Immature natural killer cell (primary cell): ENCODE measurements at regions not wholly inside any gene's neighbourhood (a gene's known extent, or its start where the extent isn't known, plus 50 kb on each side); places are given as distances from the start of the nearest gene placed in this dataset.
"Not testable (repeated sequence)": the region's sequence is repeated elsewhere in the genome, so short reads cannot be mapped to it uniquely, and the experiment has no call there.

Experiments
- DNase-seq, 3 donors: peaks; one replicate each; pipeline ENCODE4 v3.0.0; 2022; ENCODE audit warnings: mixed read lengths in 1 of 3
- H3K27ac Mint-ChIP-seq, 6 donors: one replicate each; pipeline ENCODE4 v1.8.0; 2020; ENCODE audit warnings: mixed read lengths in 6 of 6, mild to moderate bottlenecking in 5 of 6, inconsistent platforms in 4 of 6, moderate library complexity in 3 of 6
- H3K27me3 Mint-ChIP-seq, 3 donors: one replicate each; pipeline ENCODE4 v1.8.0; 2020 to 2021; ENCODE audit warnings: low read depth in 3 of 3, mild to moderate bottlenecking in 3 of 3, mixed read lengths in 3 of 3, moderate library complexity in 3 of 3, inconsistent platforms in 1 of 3
- H3K36me3 Mint-ChIP-seq, 3 donors: one replicate each; pipeline ENCODE4 v1.8.0; 2020; ENCODE audit warnings: mixed read lengths in 3 of 3, inconsistent platforms in 2 of 3, mild to moderate bottlenecking in 2 of 3
- H3K4me1 Mint-ChIP-seq, 2 donors: one replicate each; pipeline ENCODE4 v1.8.0; 2020; ENCODE audit warnings: inconsistent platforms in 2 of 2, mild to moderate bottlenecking in 2 of 2, mixed read lengths in 2 of 2, moderate library complexity in 1 of 2
- H3K4me3 Mint-ChIP-seq, 5 donors: one replicate each; pipeline ENCODE4 v1.8.0; 2020; ENCODE audit warnings: mild to moderate bottlenecking in 5 of 5, mixed read lengths in 5 of 5, inconsistent platforms in 3 of 5, moderate library complexity in 3 of 5
- H3K9me3 Mint-ChIP-seq, 6 donors: one replicate each; pipeline ENCODE4 v1.8.0; 2020; ENCODE audit warnings: mild to moderate bottlenecking in 6 of 6, mixed read lengths in 6 of 6, inconsistent platforms in 4 of 6, moderate library complexity in 3 of 6

DNA sequence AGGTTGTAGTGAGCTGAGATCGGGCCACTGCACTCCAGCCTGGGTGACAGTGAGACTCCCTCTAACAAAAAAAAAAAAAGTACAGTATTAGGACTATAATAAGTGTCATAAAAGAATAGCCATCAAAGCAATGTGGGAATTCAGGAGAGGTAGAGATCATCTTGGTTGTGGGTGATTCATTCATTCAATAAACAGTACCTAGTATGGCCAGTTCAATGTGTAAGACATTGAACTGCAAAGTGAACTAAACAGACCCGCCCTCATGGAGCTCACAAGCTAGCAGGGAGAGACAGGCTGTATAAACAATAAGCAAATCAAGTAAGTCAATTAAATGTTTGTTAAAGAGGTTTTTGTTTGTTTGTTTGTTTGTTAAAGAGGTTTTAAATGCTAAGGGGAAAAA, 146.1 kb upstream of the RANBP3L start:
- Mint-ChIP-seq H3K4me1 (no peaks in the 10 kb centered on the region), H3K36me3 (no peaks in the 10 kb centered on the region), H3K27me3 (no peaks in the 10 kb centered on the region), H3K4me3 (no peak overlapping the region), H3K27ac (no peak overlapping the region), H3K9me3 (peaks cover 0 to 2% (median 0%) of the 10 kb centered on the region in 6 donors)
- no peak for DNase-seq

DNA sequence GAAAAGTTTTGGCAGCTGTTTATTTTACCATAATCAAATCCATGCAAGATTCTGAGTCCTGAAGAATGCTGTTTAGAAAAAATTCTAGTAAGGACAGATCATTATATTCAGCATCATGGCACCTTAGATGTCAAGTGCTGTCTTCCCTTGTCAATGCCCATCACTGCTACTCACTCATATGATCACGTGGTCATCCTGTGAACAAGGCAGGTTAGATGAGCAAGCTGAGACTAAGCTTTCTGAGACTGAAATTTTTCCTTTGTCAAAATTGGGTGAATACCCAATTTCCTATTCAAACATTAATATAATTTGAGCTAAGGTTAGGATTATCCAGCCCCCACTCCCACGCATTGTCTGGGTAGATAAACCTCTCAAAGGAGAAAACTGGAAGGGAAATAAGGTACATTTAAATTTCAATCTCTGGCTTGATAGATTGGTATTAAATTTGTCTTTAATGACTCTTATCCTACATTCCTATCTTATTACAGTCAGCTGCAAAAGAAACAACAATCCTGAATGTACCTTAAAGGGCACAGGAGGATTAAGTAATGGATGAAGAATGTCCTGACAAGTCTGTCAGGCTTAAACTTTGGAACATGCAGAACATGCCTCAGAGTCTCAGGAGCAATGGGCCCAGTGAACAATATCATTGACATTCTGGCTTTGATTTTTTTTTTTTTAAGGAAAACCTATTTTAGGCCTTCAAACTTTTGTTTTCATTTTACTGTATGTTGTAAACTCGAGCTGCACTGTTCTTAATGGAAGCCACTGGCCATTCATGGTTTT, 148.7 kb upstream of the RANBP3L start:
- H3K27ac Mint-ChIP-seq: no peak overlapping the region
- H3K4me1 Mint-ChIP-seq: no peaks in the 10 kb centered on the region
- no peaks in the 10 kb centered on the region for H3K9me3 Mint-ChIP-seq
- peaks cover 0 to 2% (median 0%) of the 10 kb centered on the region in 3 donors for H3K27me3 Mint-ChIP-seq
- H3K4me3 Mint-ChIP-seq: no peak overlapping the region
- H3K36me3 Mint-ChIP-seq: no peaks in the 10 kb centered on the region
- DNase-seq: no peak

DNA sequence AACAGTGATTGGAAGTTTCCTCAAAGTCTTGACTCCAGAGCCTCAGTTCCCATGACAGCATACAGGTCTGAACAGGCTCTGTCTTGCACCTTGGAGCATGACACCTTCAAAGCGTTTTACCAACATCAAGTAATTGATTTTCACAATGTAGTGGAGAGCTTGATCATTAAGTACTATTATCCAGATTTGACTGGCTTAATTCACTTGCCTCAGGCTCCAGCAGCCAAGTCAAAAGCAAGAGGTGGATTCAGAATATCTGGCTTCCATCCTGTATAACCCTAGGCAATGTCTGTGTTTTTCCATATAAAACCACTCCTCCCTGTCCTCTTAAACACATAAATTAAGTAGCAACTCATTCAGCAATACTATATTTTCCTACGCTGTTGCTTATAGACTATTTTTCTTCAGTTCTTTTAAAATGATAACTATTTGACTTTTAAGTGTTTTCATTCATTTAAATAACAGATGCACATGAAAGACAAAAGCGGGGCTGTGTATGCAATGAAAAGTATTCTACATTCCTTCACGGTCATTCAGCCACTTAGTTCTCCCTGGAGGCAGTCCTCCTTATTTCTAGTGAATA, 150.8 kb upstream of the RANBP3L start:
- Mint-ChIP-seq H3K27ac (no peak overlapping the region), H3K27me3 (peaks cover 0 to 2% (median 0%) of the 10 kb centered on the region in 3 donors), H3K9me3 (no peaks in the 10 kb centered on the region), H3K4me1 (no peaks in the 10 kb centered on the region), H3K4me3 (no peak overlapping the region), H3K36me3 (no peaks in the 10 kb centered on the region)
- DNase-seq: no peak

DNA sequence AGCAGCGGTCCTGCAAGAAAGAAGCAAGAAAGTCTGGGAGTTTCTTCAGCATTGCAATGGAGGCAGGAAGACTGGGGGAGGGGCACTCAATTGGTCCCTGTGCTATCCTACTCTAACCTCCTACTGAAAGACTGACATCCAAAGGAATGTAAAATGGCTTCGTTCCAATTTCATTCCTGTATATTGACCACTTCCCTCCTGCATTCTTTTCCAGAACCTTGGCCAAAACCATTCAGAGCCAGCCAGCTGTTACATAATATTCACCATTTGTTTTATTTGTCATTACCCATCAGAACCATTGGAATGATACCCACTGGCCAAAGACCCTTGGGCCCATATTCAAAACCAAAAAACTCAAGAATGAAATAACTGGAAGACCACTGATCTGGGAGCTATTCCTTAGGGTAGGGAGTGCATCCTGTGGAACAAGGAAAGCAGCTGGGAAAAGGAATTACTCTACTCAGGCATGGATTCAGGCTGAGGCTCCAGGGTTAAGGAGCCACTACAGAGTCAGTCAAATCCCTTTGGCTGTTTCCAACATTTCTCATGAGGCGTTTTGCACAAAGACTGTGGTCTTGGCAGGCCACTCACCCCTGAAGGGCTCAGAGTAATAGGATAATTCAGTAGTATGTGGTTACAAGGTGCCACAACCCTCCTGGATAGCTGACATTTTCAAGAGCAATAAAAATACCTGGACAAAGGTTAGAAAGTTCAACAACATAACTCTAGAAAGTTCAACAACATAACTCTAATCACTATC, 148.7 kb upstream of the SLC1A3 start:
- no peaks in the 10 kb centered on the region for H3K36me3 Mint-ChIP-seq
- peaks cover 0 to 6% of the 10 kb centered on the region in 2 donors for H3K4me1 Mint-ChIP-seq
- H3K27me3 Mint-ChIP-seq: peaks cover 0 to 3% (median under 1%) of the 10 kb centered on the region in 3 donors
- H3K9me3 Mint-ChIP-seq: no peaks in the 10 kb centered on the region
- no peak overlapping the region for H3K4me3 Mint-ChIP-seq
- no peak for DNase-seq
- no peak overlapping the region for H3K27ac Mint-ChIP-seq

DNA sequence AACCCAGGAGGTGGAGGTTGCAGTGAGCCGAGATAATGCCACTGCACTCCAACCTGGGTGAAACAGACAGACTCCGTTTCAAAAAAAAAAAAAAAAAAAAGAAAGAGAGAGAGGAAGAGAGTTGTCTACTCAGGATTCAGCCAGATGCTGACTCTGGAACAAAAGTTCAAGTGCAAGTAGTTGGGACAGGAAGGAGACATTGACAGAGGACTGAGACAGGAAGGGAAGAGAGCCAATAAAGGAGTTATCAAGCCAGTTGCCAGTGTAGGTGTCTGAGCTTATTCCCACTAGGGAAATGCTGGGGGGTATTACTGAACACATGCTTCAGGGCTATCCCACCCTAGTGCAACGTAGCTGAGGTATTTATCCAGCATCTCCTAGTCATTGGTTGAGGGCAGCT, 147.7 kb upstream of the SLC1A3 start:
- no peak overlapping the region for H3K27ac Mint-ChIP-seq
- H3K4me3 Mint-ChIP-seq: no peak overlapping the region
- peaks cover 0 to 6% of the 10 kb centered on the region in 2 donors for H3K4me1 Mint-ChIP-seq
- DNase-seq: no peak
- H3K9me3 Mint-ChIP-seq: peaks cover 0 to 3% (median 0%) of the 10 kb centered on the region in 6 donors
- H3K36me3 Mint-ChIP-seq: no peaks in the 10 kb centered on the region
- peaks cover 0 to 3% (median 2%) of the 10 kb centered on the region in 3 donors for H3K27me3 Mint-ChIP-seq

DNA sequence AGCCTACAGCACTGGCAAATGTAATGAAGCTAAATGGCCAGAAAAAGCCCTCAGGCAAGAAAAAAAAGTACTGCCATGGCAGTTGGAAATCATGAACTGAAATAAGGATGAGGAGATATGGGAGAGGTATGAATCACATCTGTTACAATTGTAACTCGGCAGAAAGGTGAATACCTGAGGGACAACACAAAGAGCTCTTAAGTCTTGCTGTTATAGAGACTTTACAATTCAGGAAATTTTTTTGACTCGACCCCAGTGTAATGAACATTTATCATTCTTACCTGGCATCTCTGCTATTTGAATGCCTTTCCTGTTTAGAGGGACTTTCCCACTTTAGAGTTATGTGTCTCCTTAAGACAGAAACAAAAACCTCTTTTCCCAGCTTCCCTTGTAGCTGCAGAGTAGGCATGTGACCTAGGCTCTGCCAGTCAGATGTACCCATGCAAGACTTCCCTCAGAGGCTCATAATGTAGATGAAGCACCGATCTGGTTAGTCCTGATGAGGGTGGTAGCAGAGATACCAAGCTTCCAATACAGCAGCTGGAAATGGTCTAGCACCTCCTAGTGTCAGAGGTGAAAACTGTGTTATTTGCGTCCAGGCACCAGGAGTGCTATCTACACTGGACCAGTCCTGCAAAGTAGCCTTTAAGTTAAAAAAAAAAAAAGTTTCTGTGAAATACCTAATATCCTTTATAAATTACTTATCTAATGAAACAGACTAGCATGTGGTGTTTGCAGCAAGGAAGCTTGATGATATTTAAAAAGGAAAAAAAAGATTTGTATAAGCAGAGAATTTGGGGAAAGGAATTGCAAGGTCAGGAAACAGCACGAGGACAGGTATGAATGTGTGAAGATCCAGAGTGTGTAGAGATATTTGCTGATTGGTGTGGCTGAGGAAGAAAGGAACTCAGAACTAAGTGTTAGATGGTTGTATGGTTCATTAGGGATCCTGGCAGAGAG, 146.9 kb upstream of the SLC1A3 start:
- Mint-ChIP-seq H3K4me3 (no peak overlapping the region), H3K9me3 (peaks cover 0 to 3% (median 0%) of the 10 kb centered on the region in 6 donors), H3K27me3 (peaks cover 2 to 3% (median 2%) of the 10 kb centered on the region in 3 donors), H3K4me1 (peaks cover 0 to 6% of the 10 kb centered on the region in 2 donors), H3K36me3 (no peaks in the 10 kb centered on the region), H3K27ac (no peak overlapping the region)
- DNase-seq: no peak

DNA sequence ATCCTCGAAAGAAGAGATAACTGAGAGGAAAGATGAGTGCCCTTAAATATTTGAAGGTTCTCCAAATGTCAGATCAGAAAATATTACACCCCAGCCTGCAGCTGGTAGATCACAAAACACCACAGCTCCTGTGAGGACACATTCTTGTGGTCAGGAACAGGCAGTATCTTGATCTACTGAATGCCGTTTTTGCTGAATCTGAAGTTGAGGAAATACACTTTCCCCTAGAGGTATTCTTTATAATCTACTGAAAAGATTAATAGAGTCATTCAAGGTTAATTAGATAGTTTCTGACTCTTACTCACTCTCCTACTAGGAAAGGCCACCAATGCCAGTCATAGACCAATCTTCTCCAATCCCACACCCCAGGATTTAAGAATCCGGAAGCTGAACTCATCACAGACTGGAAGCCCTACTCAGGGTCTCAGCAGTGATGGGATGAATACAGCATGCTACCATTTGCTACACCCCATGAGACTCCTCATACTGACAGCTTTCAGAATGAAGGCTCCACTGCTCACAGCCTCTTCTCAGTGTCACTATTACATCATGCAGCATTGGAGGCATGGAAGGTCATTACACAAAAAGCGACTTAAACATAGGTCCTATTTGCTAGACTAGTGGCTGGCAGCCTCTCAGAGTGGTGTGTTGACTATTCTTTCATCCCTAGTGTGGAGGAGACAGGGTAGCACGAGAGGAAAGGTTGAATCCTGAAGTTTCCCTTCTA, 143.9 kb upstream of the SLC1A3 start:
- Mint-ChIP-seq H3K9me3 (peaks cover 0 to 3% (median 0%) of the 10 kb centered on the region in 6 donors), H3K4me3 (no peak overlapping the region), H3K4me1 (peaks cover 0 to 6% of the 10 kb centered on the region in 2 donors), H3K27me3 (peaks cover 2 to 6% (median 2%) of the 10 kb centered on the region in 3 donors), H3K36me3 (no peaks in the 10 kb centered on the region), H3K27ac (no peak overlapping the region)
- DNase-seq: no peak

DNA sequence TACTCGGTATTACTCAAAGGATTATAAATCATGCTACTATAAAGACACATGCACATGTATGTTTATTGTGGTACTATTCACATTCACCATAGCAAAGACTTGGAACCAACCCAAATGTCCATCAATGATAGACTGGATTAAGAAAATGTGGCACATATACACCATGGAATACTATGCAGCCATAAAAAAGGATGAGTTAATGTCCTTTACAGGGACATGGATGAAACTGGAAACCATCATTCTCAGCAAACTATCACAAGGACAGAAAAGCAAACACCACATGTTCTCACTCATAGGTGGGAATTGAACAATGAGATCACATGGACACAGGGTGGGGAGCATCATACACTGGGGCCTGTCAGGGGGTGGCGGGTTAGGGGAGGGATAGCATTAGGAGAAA, 130.5 kb upstream of the SLC1A3 start:
- H3K4me1 Mint-ChIP-seq, H3K27ac Mint-ChIP-seq, H3K27me3 Mint-ChIP-seq, H3K36me3 Mint-ChIP-seq, H3K4me3 Mint-ChIP-seq, DNase-seq: not testable (repeated sequence)
- H3K9me3 Mint-ChIP-seq: peaks cover 0 to 11% (median 5%) of the 10 kb centered on the region in 6 donors

DNA sequence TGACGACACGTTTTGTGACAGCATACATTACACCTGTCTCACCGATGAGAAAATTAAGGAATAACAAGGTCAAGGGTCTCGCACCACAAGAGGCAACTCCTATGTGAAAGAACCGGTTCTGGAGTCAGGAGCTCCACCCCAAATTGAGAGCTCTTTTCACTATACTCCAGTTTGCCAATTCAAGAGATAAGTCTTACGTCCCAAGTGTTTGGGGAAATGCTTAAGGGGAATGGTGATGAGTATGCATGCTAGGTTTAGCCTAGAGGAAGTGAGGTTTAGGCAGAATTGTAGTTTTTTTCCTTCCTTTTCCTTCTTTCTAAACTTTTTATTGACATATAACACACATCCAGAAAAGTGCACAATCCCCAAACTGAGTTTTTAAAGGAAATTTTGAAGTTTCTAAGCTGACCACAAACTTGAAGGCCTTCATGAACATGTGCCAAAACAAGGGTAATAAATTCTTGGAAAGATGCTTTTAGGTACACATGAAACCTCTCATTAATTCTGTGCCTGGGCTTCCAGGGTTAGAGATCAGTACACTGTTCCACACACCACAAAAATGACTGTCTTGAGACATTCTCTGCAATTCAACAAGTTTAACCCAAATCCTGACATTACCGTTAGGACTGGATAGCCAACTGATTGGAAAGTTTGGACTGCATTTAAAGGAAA, 127.6 kb upstream of the SLC1A3 start:
- DNase-seq: no peak
- Mint-ChIP-seq H3K27me3 (peaks cover 0 to 7% (median 0%) of the 10 kb centered on the region in 3 donors), H3K4me3 (no peak overlapping the region), H3K27ac (no peak overlapping the region), H3K9me3 (peaks cover 0 to 11% (median 5%) of the 10 kb centered on the region in 6 donors), H3K4me1 (no peaks in the 10 kb centered on the region), H3K36me3 (no peaks in the 10 kb centered on the region)

DNA sequence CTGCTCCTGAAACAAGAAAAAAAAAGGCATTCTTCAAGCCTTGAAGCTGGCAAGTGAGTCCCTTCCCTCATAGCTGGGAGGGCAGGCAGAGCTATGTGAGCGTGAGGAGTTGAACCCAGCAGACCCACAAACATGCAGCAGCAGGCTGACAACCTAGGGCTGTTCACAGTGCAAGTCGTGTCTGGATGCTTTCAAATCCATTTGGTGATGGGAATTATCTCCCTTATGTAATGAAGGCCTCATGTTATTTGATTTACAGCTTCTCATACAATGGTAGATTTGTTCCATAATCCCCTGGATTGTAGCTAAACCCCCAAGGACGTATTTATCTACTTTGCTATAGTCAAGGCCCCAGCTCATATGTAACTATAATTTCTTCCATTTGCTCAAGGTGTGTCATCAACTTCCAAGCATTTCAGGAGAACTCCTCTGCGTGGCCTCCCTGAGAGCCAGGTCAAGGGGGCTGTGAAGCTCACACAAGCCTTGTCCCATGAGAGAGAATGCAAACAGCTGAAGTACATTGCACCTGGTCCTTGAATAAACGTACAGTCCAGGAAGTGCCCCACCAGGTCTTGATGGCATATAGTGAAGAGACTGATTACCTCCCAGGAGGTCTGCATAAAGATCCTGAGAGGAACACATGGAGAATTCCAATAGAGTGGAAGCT, 124.8 kb upstream of the SLC1A3 start:
- Mint-ChIP-seq H3K4me3 (no peak overlapping the region), H3K9me3 (no peaks in the 10 kb centered on the region), H3K4me1 (no peaks in the 10 kb centered on the region), H3K27me3 (peaks cover 0 to 2% (median 0%) of the 10 kb centered on the region in 3 donors), H3K27ac (no peak overlapping the region), H3K36me3 (no peaks in the 10 kb centered on the region)
- no peak for DNase-seq

DNA sequence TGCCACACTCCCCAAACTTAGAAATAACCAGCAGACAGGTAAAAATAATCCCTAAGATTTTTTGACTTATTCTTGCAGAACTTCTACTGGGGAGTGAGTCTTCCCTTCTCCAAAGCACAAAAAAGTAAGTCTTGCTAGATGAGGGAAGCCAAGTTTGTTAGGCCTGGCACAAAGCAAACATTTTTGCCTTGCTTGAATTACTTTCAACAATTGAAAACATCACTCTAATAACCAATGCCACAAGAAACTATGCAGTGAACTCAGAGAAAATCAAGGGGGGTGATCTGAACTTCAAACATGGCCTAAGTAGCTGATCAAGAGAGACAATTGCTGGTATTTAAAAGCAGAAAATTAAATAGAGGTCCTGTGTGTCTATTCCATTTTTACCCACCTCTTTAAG, 123.6 kb upstream of the SLC1A3 start:
- Mint-ChIP-seq H3K9me3 (no peaks in the 10 kb centered on the region), H3K27ac (no peak overlapping the region), H3K4me3 (no peak overlapping the region), H3K36me3 (no peaks in the 10 kb centered on the region), H3K27me3 (peaks cover 0 to 2% (median 0%) of the 10 kb centered on the region in 3 donors), H3K4me1 (no peaks in the 10 kb centered on the region)
- no peak for DNase-seq

DNA sequence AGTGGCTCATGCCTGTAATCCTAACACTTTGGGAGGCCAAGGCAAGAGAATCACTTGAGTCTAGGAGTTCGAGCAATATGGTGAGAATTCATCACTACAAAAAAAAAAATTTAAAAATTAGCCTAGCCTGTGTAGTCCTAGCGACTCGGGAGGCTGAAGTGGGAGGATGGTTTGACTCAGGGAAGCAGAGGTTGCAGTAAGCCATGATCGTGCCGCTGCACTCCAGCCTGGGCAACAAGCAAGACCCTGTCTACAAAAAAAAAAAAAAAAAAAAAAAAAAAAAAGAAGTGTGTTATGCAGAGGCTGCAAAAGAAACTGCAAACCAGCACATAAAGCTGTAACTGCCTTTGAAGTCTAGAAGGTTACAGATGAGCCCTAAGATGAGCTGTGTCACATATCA, 116.9 kb upstream of the SLC1A3 start:
- Mint-ChIP-seq H3K9me3 (no peaks in the 10 kb centered on the region), H3K27me3 (peaks cover 0 to 2% (median 0%) of the 10 kb centered on the region in 3 donors), H3K4me3 (no peak overlapping the region), H3K4me1 (no peaks in the 10 kb centered on the region), H3K36me3 (no peaks in the 10 kb centered on the region), H3K27ac (no peak overlapping the region)
- no peak for DNase-seq
